Activated T-helper 2 cell treated with anti-CD3 and anti-CD28 coated beads, Interferon-gamma antibody, Interleukin-2, Interleukin-4, amounts not matched to agents 10 μg/mL and 5 μg/mL and 100 μg/mL, durations not matched to agents 14 hours and 24 hours and 36 hours (primary cell): ENCODE measurements at regions not wholly inside any gene's neighbourhood (a gene's known extent, or its start where the extent isn't known, plus 50 kb on each side); places are given as distances from the start of the nearest gene placed in this dataset.

Source experiments
- DNase-seq: peaks from one replicate; pipeline ENCODE4 v3.0.0; 2021; ENCODE audit warnings: low spot score
- H3K27ac Mint-ChIP-seq: one replicate; pipeline ENCODE4 v1.8.0; 2021; ENCODE audit warnings: mixed read lengths
- H3K27me3 Mint-ChIP-seq: one replicate; pipeline ENCODE4 v1.8.0; 2021; ENCODE audit warnings: low read depth, mixed read lengths
- H3K36me3 Mint-ChIP-seq: one replicate; pipeline ENCODE4 v1.8.0; 2021; ENCODE audit warnings: low read depth, mixed read lengths
- H3K4me1 Mint-ChIP-seq: one replicate; pipeline ENCODE4 v1.8.0; 2021; ENCODE audit warnings: low read depth, mixed read lengths
- H3K4me3 Mint-ChIP-seq: one replicate; pipeline ENCODE4 v1.8.0; 2021; ENCODE audit warnings: low read depth, mild to moderate bottlenecking, moderate library complexity, mixed read lengths
- H3K9me3 Mint-ChIP-seq: one replicate; pipeline ENCODE4 v1.8.0; 2021; ENCODE audit warnings: mixed read lengths
- intact Hi-C: fragments of 100-400 bp; cut with micrococcal nuclease; formaldehyde crosslinking; loops from one replicate; pipeline ENCODE4 v1.15.1; 2023

GRCh38 chr10:124333931-124334330, 84.8 kb downstream of the OAT start:
- Mint-ChIP-seq H3K4me1 (no peaks in the 10 kb centered on the region), H3K4me3 (no peak overlapping the region), H3K36me3 (no peaks in the 10 kb centered on the region), H3K27ac (no peak overlapping the region), H3K27me3 (peaks cover 7% of the 10 kb centered on the region), H3K9me3 (peaks cover 11% of the 10 kb centered on the region)
- DNase-seq = no peak
- intact Hi-C loops = no loop called here

DNA sequence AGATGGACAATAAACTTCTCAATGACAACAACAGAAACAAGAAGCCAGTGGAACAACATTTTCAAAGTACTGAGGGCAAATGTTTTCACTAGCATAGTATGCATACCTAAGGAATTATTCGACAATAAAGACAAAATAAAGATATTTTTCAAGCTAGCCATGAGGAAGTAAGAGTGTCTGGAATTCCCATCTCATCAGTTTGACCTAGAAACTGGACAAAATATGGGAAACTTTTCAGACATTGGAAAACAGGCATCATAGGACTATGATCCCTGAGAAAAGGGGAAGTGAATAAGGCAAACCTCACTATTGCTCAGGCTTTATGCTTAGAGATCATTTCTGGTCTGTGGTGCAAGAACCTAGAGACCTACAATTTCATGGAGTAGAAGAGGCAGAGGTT, 86.3 kb downstream of the OAT start:
- Mint-ChIP-seq H3K36me3 (no peaks in the 10 kb centered on the region), H3K4me3 (no peak overlapping the region)
- no peak for DNase-seq

GRCh38 chr10:124329941-124330340, 88.8 kb downstream of the OAT start:
- DNase-seq = no peak
- Mint-ChIP-seq H3K4me1 (no peaks in the 10 kb centered on the region), H3K9me3 (peaks cover 11% of the 10 kb centered on the region), H3K36me3 (no peaks in the 10 kb centered on the region), H3K4me3 (no peak overlapping the region), H3K27ac (no peak overlapping the region), H3K27me3 (peaks cover 7% of the 10 kb centered on the region)
- intact Hi-C loops = no loop called here

More for the DNA sequence above, 86.3 kb downstream of the OAT start:
- intact Hi-C loops = no loop called here
- H3K27ac Mint-ChIP-seq = no peak overlapping the region
- peaks cover 7% of the 10 kb centered on the region for H3K27me3 Mint-ChIP-seq
- H3K4me1 Mint-ChIP-seq = no peaks in the 10 kb centered on the region
- H3K9me3 Mint-ChIP-seq = peaks cover 11% of the 10 kb centered on the region

- intact Hi-C loops = no loop called here
- no peak overlapping the region for H3K4me3 Mint-ChIP-seq
- H3K4me1 Mint-ChIP-seq = no peaks in the 10 kb centered on the region
- DNase-seq = no peak
- H3K9me3 Mint-ChIP-seq = peaks cover 11% of the 10 kb centered on the region
- peaks cover 6% of the 10 kb centered on the region for H3K27me3 Mint-ChIP-seq
- no peak overlapping the region for H3K27ac Mint-ChIP-seq
- no peaks in the 10 kb centered on the region for H3K36me3 Mint-ChIP-seq
Measured at GRCh38 chr10:124329362-124329761, 89.4 kb downstream of the OAT start.

DNA sequence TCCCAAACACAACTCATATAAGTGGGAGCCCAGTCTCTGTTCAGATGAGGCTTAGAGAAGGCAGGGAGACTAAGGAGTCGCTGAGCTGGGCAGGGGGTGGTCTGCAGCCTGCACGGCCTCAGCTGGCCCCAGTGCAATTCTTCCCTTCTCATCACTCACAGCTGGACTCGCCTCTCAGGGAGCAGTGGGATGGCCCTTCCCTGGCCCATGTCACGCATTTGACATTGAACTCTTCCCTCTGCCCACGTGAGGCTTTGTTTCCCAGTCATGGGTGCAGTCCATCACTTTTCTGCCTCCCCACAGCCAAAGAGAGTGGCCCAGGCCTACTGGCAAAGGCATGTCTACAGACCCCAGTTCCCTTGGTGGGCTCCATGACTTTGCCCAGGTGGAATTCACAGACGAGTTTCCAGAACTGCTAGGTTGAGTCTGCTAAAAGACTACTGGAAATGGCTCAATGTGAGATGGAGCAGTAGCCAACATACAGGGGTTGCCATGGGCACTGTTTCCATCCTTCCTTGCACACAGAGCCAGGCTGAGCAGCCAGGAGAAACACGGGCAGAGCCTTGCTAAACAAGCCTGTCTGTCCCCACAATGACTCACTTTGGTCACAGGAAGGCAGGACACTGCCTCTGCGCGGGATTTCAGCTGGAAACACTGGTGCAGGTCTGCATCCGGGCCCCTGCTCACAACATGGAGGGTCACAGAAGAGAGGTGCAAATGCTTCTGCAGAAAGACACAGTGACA, 90.1 kb downstream of the OAT start:
- H3K27ac Mint-ChIP-seq = no peak overlapping the region
- peaks cover 11% of the 10 kb centered on the region for H3K9me3 Mint-ChIP-seq
- no peak for DNase-seq
- H3K27me3 Mint-ChIP-seq = peaks cover 5% of the 10 kb centered on the region
- intact Hi-C loops = no loop called here
- no peaks in the 10 kb centered on the region for H3K4me1 Mint-ChIP-seq
- no peak overlapping the region for H3K4me3 Mint-ChIP-seq
- H3K36me3 Mint-ChIP-seq = no peaks in the 10 kb centered on the region

DNA sequence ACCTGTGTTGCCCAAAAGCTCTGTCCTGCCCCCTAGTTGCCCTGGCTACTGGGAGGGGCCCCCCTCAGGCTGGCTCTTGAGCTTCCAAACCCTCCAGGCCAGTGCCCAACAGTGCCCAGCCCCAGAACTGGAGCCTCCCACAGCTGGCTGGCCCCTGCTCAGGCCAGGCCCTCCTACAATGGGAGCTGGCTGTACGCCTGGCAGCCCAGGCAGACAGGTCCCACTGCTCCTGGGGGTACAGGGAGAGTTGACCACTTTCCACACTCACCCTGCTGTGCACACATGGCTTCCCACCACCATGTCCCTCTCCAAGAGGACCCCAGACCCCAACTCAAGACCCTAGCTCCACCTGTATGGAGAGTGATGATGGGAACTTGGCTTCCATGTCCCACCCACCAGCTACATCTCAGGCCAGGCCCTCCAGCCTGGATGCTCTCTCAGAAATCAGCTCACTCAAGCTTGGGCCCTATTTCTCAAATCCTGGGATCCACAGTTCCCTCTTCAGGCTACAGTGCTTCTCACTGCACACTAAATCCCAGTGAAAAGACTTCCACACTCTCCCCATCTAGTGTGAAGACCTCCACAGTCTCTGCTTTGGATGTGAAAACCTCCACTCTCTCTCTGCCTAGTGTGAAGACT, 92.6 kb downstream of the OAT start:
- no peak overlapping the region for H3K4me3 Mint-ChIP-seq
- H3K27ac Mint-ChIP-seq = no peak overlapping the region
- H3K36me3 Mint-ChIP-seq = no peaks in the 10 kb centered on the region
- no peaks in the 10 kb centered on the region for H3K27me3 Mint-ChIP-seq
- H3K4me1 Mint-ChIP-seq = no peaks in the 10 kb centered on the region
- H3K9me3 Mint-ChIP-seq = no peaks in the 10 kb centered on the region
- intact Hi-C loops = no loop called here
- no peak for DNase-seq

DNA sequence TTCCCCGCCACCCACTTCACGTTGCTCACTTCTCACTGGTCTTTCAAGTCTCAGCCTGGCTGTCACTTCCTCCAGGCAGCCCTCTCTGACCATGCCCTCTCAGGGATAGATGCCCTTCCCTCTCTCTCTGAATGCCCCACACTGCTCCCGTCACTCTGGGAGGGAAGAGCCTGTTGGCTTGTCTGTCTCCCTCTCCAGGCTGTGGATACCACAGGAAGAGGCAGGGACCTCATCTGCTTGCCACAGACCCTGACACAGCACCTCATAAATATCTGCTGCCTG, 93.1 kb downstream of the OAT start:
- H3K4me1 Mint-ChIP-seq = no peaks in the 10 kb centered on the region
- H3K9me3 Mint-ChIP-seq = no peaks in the 10 kb centered on the region
- DNase-seq = no peak
- intact Hi-C loops = no loop called here
- no peaks in the 10 kb centered on the region for H3K36me3 Mint-ChIP-seq
- no peaks in the 10 kb centered on the region for H3K27me3 Mint-ChIP-seq
- no peak overlapping the region for H3K27ac Mint-ChIP-seq
- H3K4me3 Mint-ChIP-seq = no peak overlapping the region

- Mint-ChIP-seq H3K36me3 (no peaks in the 10 kb centered on the region), H3K27me3 (no peaks in the 10 kb centered on the region), H3K9me3 (no peaks in the 10 kb centered on the region), H3K4me1 (no peaks in the 10 kb centered on the region), H3K27ac (no peak overlapping the region), H3K4me3 (no peak overlapping the region)
- intact Hi-C loops = no loop called here
- no peak for DNase-seq
Measured at GRCh38 chr10:124324856-124325632, 93.7 kb downstream of the OAT start.

- Mint-ChIP-seq H3K4me3 (no peak overlapping the region), H3K36me3 (no peaks in the 10 kb centered on the region), H3K27me3 (no peaks in the 10 kb centered on the region), H3K4me1 (no peaks in the 10 kb centered on the region), H3K27ac (no peak overlapping the region), H3K9me3 (no peaks in the 10 kb centered on the region)
- intact Hi-C loops = no loop called here
- no peak for DNase-seq
Measured at GRCh38 chr10:124324451-124324850, 94.3 kb downstream of the OAT start.

GRCh38 chr10:124323806-124324205, 94.9 kb downstream of the OAT start:
- Mint-ChIP-seq H3K9me3 (no peaks in the 10 kb centered on the region), H3K4me1 (no peaks in the 10 kb centered on the region), H3K36me3 (no peaks in the 10 kb centered on the region), H3K27me3 (no peaks in the 10 kb centered on the region), H3K27ac (no peak overlapping the region), H3K4me3 (no peak overlapping the region)
- intact Hi-C loops = no loop called here
- DNase-seq = no peak

DNA sequence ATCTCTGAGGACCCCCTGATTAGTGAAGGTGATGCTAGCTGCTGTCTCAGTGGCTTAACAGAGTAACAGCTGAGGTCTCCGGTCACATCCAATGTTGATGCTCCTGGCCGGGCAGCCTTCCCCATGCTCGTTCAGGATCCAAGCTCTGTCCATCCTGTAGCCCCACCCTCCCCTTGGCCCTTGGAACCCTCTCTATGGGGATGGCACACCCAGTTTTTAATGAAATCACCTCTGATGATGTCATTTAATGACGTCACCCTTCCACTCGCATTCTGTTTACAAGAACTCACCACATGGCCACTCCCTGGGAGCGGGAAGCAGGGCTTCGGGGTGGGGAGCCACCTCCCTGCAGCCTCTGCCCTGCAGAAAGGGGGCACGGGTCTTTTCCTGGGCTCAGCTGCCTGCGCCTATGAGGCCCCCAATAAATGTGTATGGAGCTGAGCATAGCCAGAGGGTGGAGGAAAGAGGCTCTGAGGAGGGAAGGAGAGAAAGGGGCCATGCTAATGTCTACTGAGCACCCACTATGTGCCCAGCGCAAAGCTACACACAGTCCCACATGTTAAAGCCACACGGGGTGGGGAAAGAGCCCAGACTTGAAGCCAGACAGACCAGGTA, 95.5 kb downstream of the OAT start:
- no peak for DNase-seq

GRCh38 chr10:124322191-124322980, 96.3 kb downstream of the OAT start:
- DNase-seq = no peak
- intact Hi-C loops = no loop called here
- no peaks in the 10 kb centered on the region for H3K9me3 Mint-ChIP-seq
- H3K27ac Mint-ChIP-seq = no peak overlapping the region
- no peaks in the 10 kb centered on the region for H3K27me3 Mint-ChIP-seq
- H3K36me3 Mint-ChIP-seq = no peaks in the 10 kb centered on the region
- no peak overlapping the region for H3K4me3 Mint-ChIP-seq
- no peaks in the 10 kb centered on the region for H3K4me1 Mint-ChIP-seq

More for the DNA sequence above, 95.5 kb downstream of the OAT start:
- intact Hi-C loops = no loop called here
- no peaks in the 10 kb centered on the region for H3K9me3 Mint-ChIP-seq
- H3K4me3 Mint-ChIP-seq = no peak overlapping the region
- H3K4me1 Mint-ChIP-seq = no peaks in the 10 kb centered on the region
- H3K27me3 Mint-ChIP-seq = no peaks in the 10 kb centered on the region
- no peaks in the 10 kb centered on the region for H3K36me3 Mint-ChIP-seq
- H3K27ac Mint-ChIP-seq = no peak overlapping the region
